ENCODE measurements at regions not wholly inside any gene's neighbourhood (a gene's known extent, or its start where the extent isn't known, plus 50 kb on each side); places are given as distances from the start of the nearest gene placed in this dataset.

DNA sequence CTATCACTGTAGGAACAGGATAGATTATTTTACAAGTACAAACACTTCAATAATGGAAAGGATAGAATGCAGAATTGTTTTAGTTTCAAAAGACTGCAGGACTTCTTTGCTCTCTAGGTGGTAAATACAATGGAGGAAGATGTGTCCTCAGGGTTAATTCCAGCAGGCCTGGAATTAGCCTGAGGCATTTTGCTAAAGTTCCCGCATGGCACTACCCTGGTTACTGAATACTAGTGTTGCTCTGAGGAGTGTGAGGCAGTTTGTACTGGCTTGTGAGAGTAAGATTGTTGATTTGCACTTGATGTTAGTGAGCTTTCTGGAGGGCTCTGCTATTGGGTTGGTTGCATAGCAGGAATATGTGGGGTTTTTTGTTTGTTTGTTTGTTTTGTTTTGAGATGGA, 61.4 kb downstream of the FASLG start:
- H3K4me3 ChIP-seq: no peak overlapping the region
- TF ChIP-seq EZH2 (IDR thresholded peaks at IDR 0.05; ENCODE audit: low read depth): no peak
- TF ChIP-seq, protein P1, sequence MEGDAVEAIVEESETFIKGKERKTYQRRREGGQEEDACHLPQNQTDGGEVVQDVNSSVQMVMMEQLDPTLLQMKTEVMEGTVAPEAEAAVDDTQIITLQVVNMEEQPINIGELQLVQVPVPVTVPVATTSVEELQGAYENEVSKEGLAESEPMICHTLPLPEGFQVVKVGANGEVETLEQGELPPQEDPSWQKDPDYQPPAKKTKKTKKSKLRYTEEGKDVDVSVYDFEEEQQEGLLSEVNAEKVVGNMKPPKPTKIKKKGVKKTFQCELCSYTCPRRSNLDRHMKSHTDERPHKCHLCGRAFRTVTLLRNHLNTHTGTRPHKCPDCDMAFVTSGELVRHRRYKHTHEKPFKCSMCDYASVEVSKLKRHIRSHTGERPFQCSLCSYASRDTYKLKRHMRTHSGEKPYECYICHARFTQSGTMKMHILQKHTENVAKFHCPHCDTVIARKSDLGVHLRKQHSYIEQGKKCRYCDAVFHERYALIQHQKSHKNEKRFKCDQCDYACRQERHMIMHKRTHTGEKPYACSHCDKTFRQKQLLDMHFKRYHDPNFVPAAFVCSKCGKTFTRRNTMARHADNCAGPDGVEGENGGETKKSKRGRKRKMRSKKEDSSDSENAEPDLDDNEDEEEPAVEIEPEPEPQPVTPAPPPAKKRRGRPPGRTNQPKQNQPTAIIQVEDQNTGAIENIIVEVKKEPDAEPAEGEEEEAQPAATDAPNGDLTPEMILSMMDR (conservative IDR thresholded peaks at IDR 0.05): no peak
- no peak for DNase-seq
- no peak overlapping the region for H2AFZ ChIP-seq
- no peak overlapping the region for H3K4me2 ChIP-seq
- H3K4me1 ChIP-seq (replicated peaks; ENCODE audit: insufficient read depth): no peaks in the 10 kb centered on the region
- BruUV-seq (replicated peaks): no TSS peak
- no peaks in the 10 kb centered on the region for H3K9me2 ChIP-seq (ENCODE audit: insufficient read depth)
- no peaks in the 10 kb centered on the region for H3K9me3 ChIP-seq (ENCODE audit: insufficient read depth, low read depth)
- H3F3A ChIP-seq (ENCODE audit: insufficient read depth, low read depth): no peaks in the 10 kb centered on the region
- no peaks in the 10 kb centered on the region for H4K20me1 ChIP-seq (ENCODE audit: insufficient read depth)
- H3K27me3 ChIP-seq (ENCODE audit: insufficient read depth, low read depth): no peaks in the 10 kb centered on the region
- H3K36me3 ChIP-seq (ENCODE audit: low read depth): no peaks in the 10 kb centered on the region
- intact Hi-C loops (cut with micrococcal nuclease; ENCODE audit: unreplicated experiment): loop anchor here (5.0 kb wide), 2 partner anchors 718 to 918 kb away; no protein-coding TSS in a partner anchor
- ChIA-PET CTCF (interaction anchor here (0.5 to 1.7 kb wide), 9 partner anchors 12 to 718 kb away, joined by 3 to 8 read pairs (median 4); partner anchors contain the start of gene SUCO), POLR2A (ENCODE audit: unreplicated experiment) (interaction anchor here (0.7 kb wide), 1 partner anchor 111 kb away, joined by 11 read pairs; no protein-coding TSS in a partner anchor)
- no peak overlapping the region for H3K27ac ChIP-seq
- no peaks in the 10 kb centered on the region for H3K79me2 ChIP-seq (ENCODE audit: low read depth)

DNA sequence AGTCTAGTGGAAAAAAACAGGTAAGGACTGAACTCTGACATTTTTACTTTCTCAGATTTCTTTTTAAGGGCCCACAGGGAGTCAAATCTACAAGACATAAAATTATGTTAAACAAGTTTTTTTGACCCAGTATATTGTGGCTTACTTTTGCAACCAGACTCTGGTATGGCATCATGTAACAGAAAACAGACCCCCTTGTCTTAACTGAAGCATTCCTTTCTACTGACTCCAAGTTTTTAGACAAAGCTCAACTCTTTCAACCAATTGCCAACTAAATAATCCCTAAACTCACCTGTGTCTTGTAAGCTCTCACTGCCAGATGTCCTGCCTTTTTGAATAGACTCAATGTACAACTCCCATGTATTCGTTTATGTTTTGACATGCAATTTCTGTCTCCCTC, 64.3 kb downstream of the FASLG start:
- H3K9me2 ChIP-seq (ENCODE audit: insufficient read depth): no peaks in the 10 kb centered on the region
- H3K4me3 ChIP-seq: no peak overlapping the region
- no peaks in the 10 kb centered on the region for H3K79me2 ChIP-seq (ENCODE audit: low read depth)
- ChIA-PET POLR2A (ENCODE audit: unreplicated experiment) (no interaction called here), CTCF (no interaction called here)
- TF ChIP-seq, protein P1 (conservative IDR thresholded peaks at IDR 0.05): no peak
- TF ChIP-seq EZH2 (IDR thresholded peaks at IDR 0.05; ENCODE audit: low read depth): no peak
- H3F3A ChIP-seq (ENCODE audit: insufficient read depth, low read depth): no peaks in the 10 kb centered on the region
- H2AFZ ChIP-seq: no peak overlapping the region
- H4K20me1 ChIP-seq (ENCODE audit: insufficient read depth): no peaks in the 10 kb centered on the region
- no peak overlapping the region for H3K4me2 ChIP-seq
- H3K9me3 ChIP-seq (ENCODE audit: insufficient read depth, low read depth): peaks cover under 1% of the 10 kb centered on the region; the same call in 1 of the 2 replicates
- no TSS peak for BruUV-seq (replicated peaks)
- H3K27ac ChIP-seq: no peak overlapping the region
- intact Hi-C loops (cut with micrococcal nuclease; ENCODE audit: unreplicated experiment): loop anchor here (5.0 kb wide), 2 partner anchors 721 to 921 kb away; no protein-coding TSS in a partner anchor
- DNase-seq: no peak
- H3K36me3 ChIP-seq (ENCODE audit: low read depth): no peaks in the 10 kb centered on the region
- H3K27me3 ChIP-seq (ENCODE audit: insufficient read depth, low read depth): no peaks in the 10 kb centered on the region
- no peaks in the 10 kb centered on the region for H3K4me1 ChIP-seq (replicated peaks; ENCODE audit: insufficient read depth)

- ChIA-PET CTCF (no interaction called here), POLR2A (ENCODE audit: unreplicated experiment) (no interaction called here)
- peaks cover 8% of the 10 kb centered on the region; the same call in 1 of the 2 replicates for H3K9me3 ChIP-seq (ENCODE audit: insufficient read depth, low read depth)
- no peaks in the 10 kb centered on the region for H3K36me3 ChIP-seq (ENCODE audit: low read depth)
- no peaks in the 10 kb centered on the region for H3F3A ChIP-seq (ENCODE audit: insufficient read depth, low read depth)
- H2AFZ ChIP-seq: no peak overlapping the region
- no peak overlapping the region for H3K27ac ChIP-seq
- H3K4me3 ChIP-seq: no peak overlapping the region
- H3K79me2 ChIP-seq (ENCODE audit: low read depth): no peaks in the 10 kb centered on the region
- no peaks in the 10 kb centered on the region for H3K27me3 ChIP-seq (ENCODE audit: insufficient read depth, low read depth)
- no peaks in the 10 kb centered on the region for H3K9me2 ChIP-seq (ENCODE audit: insufficient read depth)
- H3K4me2 ChIP-seq: no peak overlapping the region
- no TSS peak for BruUV-seq (replicated peaks)
- DNase-seq: no peak
- intact Hi-C loops (cut with micrococcal nuclease; ENCODE audit: unreplicated experiment): loop anchor here (5.0 kb wide), 2 partner anchors 722 to 922 kb away; no protein-coding TSS in a partner anchor
- no peaks in the 10 kb centered on the region for H3K4me1 ChIP-seq (replicated peaks; ENCODE audit: insufficient read depth)
- H4K20me1 ChIP-seq (ENCODE audit: insufficient read depth): no peaks in the 10 kb centered on the region
- TF ChIP-seq, protein P1 (conservative IDR thresholded peaks at IDR 0.05): no peak
- no peak for TF ChIP-seq EZH2 (IDR thresholded peaks at IDR 0.05; ENCODE audit: low read depth)
Observed at GRCh38 chr1:172724232-172724631, 65.3 kb downstream of the FASLG start.
